ENCODE measurements at regions not wholly inside any gene's neighbourhood (a gene's known extent, or its start where the extent isn't known, plus 50 kb on each side); places are given as distances from the start of the nearest gene placed in this dataset.

DNA sequence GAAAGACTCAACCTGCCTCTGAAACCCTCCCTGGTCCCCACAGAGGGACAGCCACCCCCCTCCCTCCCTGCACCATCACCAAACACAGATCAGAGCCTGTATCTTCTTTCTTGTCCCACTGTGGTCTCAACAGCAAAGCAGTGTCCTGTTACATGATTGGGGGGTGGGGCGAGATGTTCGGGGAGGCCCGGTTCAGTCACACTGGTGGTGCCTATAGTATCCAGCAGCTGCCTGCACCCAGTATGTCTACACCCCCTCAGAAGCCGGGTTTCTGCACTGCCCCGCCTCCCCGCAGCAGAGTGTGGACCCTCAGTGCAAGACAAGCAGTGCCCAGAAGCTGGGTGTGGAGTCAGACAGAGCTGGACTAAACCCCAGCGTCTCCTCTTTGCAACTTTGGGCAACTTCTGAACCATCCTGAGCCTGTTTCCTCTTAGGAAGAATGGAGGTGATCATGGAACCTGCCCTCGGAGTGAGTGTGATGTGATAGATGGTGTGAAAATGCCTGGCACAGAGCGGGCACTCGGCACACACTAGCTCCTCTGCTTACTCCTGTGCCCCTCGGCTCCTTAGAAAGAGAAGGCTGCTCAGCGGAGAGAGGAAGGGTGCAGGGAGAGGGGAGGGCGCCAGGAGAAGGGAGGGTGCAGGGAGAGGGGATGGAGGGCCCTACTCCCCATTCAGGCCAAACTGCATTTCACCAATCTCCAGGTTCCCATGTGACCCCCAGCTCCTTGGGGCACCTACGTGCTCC, 84.0 kb upstream of the TNRC6C start:
- Histone ChIP-seq H3K27ac (ENCODE audit: low read depth in 1 of 2, low read length in 2 of 2) (no peak overlapping the region), H3K4me3 (ENCODE audit: low read length in 2 of 2) (no peak overlapping the region), H3K36me3 (ENCODE audit: control insufficient read depth in 1 of 2, insufficient read depth in 2 of 2, low read length in 1 of 2) (no peaks in the 10 kb centered on the region), H3K4me1 (ENCODE audit: control insufficient read depth in 1 of 2, insufficient read depth in 2 of 2, low read length in 2 of 2) (no peaks in the 10 kb centered on the region), H3K9me3 (ENCODE audit: control insufficient read depth, low read length) (no peaks in the 10 kb centered on the region), H3K27me3 (ENCODE audit: control insufficient read depth in 1 of 2, insufficient read depth in 2 of 2, low read length in 1 of 2) (no peaks in the 10 kb centered on the region)
- DNase-seq = peak; percentile 41 to 63
- no peak for ATAC-seq (ENCODE audit: low FRiP score)
- intact Hi-C loops (cut with DNase I) = no loop called here
- 79 to 82% methylated on average over 14 of the region's 14 CpGs for WGBS, 2 donors

DNA sequence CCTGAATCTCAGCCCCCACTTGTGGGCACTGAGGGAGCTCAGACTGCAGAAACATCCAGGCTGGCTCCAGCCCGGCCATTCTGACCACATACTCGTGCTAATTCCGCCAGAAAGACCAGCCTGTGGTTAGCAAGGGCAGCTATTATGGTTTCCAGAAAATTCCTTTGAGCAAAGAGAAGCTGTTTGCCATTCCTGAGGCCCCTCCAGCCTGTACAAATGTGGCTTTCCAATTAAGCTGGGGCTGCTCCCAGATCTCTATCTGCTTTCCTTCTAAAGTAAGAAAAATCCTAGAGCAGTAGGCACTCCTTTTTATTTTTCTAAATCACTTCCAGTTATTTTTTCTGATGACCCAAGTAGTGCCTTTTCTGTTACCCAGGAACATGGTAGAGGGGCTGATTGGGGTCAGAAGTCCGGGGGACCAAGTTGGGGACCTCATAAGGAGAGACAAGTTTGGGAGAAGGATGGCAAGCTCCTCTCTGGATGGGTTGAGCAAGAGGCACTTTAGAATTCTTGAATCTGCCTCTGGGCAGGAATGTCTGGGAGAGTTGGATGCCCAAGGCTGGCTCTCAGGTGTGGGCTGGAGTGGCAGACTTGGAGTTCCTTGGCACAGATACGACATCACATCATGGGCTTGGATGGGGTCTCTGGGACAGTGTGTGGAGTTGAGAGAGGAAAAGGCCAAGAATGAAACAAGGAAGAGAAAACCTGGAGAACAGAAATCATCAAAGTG, 83.3 kb upstream of the TNRC6C start:
- intact Hi-C loops (cut with DNase I) = no loop called here
- H3K27ac ChIP-seq (ENCODE audit: low read depth in 1 of 2, low read length in 2 of 2) = no peak overlapping the region
- WGBS, 2 donors = 37 to 41% methylated on average over 5 of the region's 5 CpGs

DNA sequence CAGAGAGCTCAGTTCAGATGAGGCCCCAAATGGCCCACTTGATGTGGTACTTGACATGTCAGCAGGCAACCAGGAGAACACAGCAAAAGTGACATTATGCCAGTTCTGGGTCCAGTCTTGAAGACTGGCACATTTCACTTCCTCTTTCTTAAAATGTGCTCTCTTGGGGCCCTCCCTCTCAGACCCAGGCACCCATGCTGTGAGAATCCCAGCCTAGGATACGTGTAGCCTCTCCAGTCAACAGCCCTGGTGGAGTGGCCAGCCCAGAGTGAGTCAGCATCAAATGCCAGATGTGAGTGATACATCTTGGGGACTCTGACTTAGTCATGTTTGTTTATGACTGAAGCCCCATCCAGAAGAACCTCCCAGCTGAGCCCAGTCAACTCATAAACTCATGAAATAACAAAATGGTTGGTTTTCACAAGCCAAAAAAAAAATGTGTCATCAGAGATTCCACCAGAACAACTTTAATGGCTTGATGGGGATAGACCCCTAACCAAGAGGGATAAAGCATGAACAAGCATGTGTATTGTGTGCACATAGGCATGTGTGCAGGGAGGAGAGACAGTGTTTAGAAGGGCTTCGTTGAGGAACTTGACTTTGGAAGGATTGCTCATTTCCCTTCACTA, 82.5 kb upstream of the TNRC6C start:
- WGBS, 2 donors = 95 to 96% methylated on average over 2 of the region's 2 CpGs
- Histone ChIP-seq H3K36me3 (ENCODE audit: control insufficient read depth in 1 of 2, insufficient read depth in 2 of 2, low read length in 1 of 2) (no peaks in the 10 kb centered on the region), H3K27ac (ENCODE audit: low read depth in 1 of 2, low read length in 2 of 2) (no peak overlapping the region), H3K4me1 (ENCODE audit: control insufficient read depth in 1 of 2, insufficient read depth in 2 of 2, low read length in 2 of 2) (no peaks in the 10 kb centered on the region), H3K27me3 (ENCODE audit: control insufficient read depth in 1 of 2, insufficient read depth in 2 of 2, low read length in 1 of 2) (no peaks in the 10 kb centered on the region), H3K9me3 (ENCODE audit: control insufficient read depth, low read length) (no peaks in the 10 kb centered on the region), H3K4me3 (ENCODE audit: low read length in 2 of 2) (no peak overlapping the region)
- ATAC-seq (ENCODE audit: low FRiP score) = no peak
- DNase-seq = no peak
- intact Hi-C loops (cut with DNase I) = no loop called here

More for the DNA sequence above, 83.3 kb upstream of the TNRC6C start:
- ATAC-seq (ENCODE audit: low FRiP score) (no peak), DNase-seq (peak in 1 of 2 donors; percentile 29)
- no peaks in the 10 kb centered on the region for H3K27me3 ChIP-seq (ENCODE audit: control insufficient read depth in 1 of 2, insufficient read depth in 2 of 2, low read length in 1 of 2)
- no peaks in the 10 kb centered on the region for H3K9me3 ChIP-seq (ENCODE audit: control insufficient read depth, low read length)
- H3K4me3 ChIP-seq (ENCODE audit: low read length in 2 of 2) = no peak overlapping the region
- no peaks in the 10 kb centered on the region for H3K4me1 ChIP-seq (ENCODE audit: control insufficient read depth in 1 of 2, insufficient read depth in 2 of 2, low read length in 2 of 2)
- H3K36me3 ChIP-seq (ENCODE audit: control insufficient read depth in 1 of 2, insufficient read depth in 2 of 2, low read length in 1 of 2) = no peaks in the 10 kb centered on the region

DNA sequence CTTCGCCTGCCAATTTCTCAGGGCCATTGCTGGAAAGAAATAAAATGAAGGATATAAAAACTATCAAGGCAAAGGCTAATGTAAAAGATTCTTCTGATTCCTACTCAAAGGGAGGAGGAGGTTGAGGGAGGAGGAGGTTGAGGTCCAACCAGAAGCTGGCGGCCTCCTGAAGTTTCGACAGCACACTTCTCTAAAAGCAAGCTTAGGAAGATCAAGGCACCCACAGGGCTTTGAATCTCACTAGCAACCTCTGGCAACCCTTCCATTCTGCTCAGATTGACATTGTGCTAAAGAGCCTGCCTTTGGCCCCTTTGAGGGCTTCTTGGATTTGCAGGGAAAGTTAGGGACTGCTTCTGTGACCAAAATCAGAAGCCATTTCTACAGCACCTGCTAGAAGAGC, 81.5 kb upstream of the TNRC6C start:
- H3K27me3 ChIP-seq (ENCODE audit: control insufficient read depth in 1 of 2, insufficient read depth in 2 of 2, low read length in 1 of 2) = no peaks in the 10 kb centered on the region
- no peaks in the 10 kb centered on the region for H3K9me3 ChIP-seq (ENCODE audit: control insufficient read depth, low read length)
- no peak overlapping the region for H3K27ac ChIP-seq (ENCODE audit: low read depth in 1 of 2, low read length in 2 of 2)
- WGBS, 2 donors = 93 to 94% methylated on average over 3 of the region's 3 CpGs
- no peaks in the 10 kb centered on the region for H3K4me1 ChIP-seq (ENCODE audit: control insufficient read depth in 1 of 2, insufficient read depth in 2 of 2, low read length in 2 of 2)
- DNase-seq (no peak), ATAC-seq (ENCODE audit: low FRiP score) (no peak)
- H3K4me3 ChIP-seq (ENCODE audit: low read length in 2 of 2) = no peak overlapping the region
- intact Hi-C loops (cut with DNase I) = no loop called here
- H3K36me3 ChIP-seq (ENCODE audit: control insufficient read depth in 1 of 2, insufficient read depth in 2 of 2, low read length in 1 of 2) = no peaks in the 10 kb centered on the region

DNA sequence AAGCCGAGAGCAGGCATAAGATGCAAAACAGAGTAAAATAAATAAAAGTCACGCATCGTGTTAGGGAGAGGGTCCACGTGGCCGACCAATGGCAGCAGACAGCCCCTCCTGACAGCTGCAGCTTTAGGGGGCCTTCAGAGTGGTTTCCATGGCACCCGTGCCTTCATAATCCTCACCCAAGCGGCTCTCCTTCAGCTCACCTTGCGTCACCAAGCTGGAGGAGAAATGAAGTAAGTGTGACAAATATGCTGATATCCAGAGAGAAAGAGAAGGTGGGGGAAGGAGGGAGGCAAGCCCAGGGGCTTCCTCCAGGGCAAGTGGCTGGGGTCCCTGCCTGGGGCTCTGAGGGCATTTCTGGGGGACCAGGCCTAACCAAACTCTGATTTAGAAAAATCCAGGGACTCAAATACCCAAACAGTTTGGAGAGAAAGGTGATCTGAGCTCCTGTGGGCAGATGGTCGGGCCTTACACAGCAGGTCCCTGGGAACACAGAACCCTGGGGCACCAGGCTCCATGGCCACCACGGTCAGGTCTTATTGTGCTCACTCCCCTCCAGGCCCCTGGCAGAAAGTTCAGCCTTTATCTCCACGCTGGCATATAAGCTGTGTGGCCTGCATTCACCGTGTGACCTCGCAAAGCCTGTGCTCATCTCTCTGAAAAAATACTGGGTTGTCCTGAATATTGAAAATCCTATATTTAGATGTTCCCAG, 80.7 kb upstream of the TNRC6C start:
- Histone ChIP-seq H3K9me3 (ENCODE audit: control insufficient read depth, low read length) (no peaks in the 10 kb centered on the region), H3K27ac (ENCODE audit: low read depth in 1 of 2, low read length in 2 of 2) (no peak overlapping the region), H3K4me1 (ENCODE audit: control insufficient read depth in 1 of 2, insufficient read depth in 2 of 2, low read length in 2 of 2) (no peaks in the 10 kb centered on the region), H3K36me3 (ENCODE audit: control insufficient read depth in 1 of 2, insufficient read depth in 2 of 2, low read length in 1 of 2) (no peaks in the 10 kb centered on the region), H3K4me3 (ENCODE audit: low read length in 2 of 2) (no peak overlapping the region), H3K27me3 (ENCODE audit: control insufficient read depth in 1 of 2, insufficient read depth in 2 of 2, low read length in 1 of 2) (no peaks in the 10 kb centered on the region)
- no peak for DNase-seq
- WGBS, 2 donors = 96 to 97% methylated on average over 13 of the region's 13 CpGs
- no peak for ATAC-seq (ENCODE audit: low FRiP score)
- intact Hi-C loops (cut with DNase I) = no loop called here

DNA sequence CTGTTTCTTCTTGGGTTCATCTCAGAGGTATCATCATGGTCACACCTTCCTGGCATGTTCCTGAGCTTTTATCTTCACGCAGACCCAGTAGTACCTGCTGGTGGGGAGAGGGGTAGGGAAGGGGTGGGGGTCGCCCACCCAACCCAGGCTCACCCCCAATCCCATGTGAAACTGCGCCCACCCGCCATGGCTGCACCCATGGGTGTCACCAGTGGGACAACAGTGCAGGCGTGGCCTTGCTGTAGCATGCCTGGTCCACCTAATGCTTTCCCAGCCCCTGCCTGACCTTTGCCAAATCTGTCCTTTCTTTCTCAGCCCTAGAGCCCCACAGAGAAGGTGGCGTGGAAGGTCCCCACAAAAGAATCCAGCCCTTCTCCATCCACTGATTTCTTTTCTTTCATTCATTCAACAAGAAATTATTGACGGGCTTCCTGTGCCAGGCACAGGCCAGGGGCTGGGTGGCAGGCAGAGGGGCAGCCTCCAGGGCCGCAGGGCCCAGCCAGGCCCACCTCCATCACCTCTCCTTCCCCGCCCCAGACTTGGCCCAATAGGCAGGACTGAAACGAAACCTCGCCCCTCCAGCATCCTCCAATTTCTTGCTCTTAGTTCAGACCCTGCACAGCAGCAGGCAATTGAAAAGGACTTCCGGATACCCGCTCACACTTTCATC, 79.1 kb upstream of the TNRC6C start:
- H3K27ac ChIP-seq (ENCODE audit: low read depth in 1 of 2, low read length in 2 of 2) = no peak overlapping the region
- DNase-seq (no peak), ATAC-seq (ENCODE audit: low FRiP score) (no peak)
- H3K36me3 ChIP-seq (ENCODE audit: control insufficient read depth in 1 of 2, insufficient read depth in 2 of 2, low read length in 1 of 2) = no peaks in the 10 kb centered on the region
- no peaks in the 10 kb centered on the region for H3K27me3 ChIP-seq (ENCODE audit: control insufficient read depth in 1 of 2, insufficient read depth in 2 of 2, low read length in 1 of 2)
- no peaks in the 10 kb centered on the region for H3K4me1 ChIP-seq (ENCODE audit: control insufficient read depth in 1 of 2, insufficient read depth in 2 of 2, low read length in 2 of 2)
- WGBS, 2 donors = 97% methylated on average over 13 of the region's 13 CpGs
- intact Hi-C loops (cut with DNase I) = no loop called here
- H3K4me3 ChIP-seq (ENCODE audit: low read length in 2 of 2) = no peak overlapping the region
- no peaks in the 10 kb centered on the region for H3K9me3 ChIP-seq (ENCODE audit: control insufficient read depth, low read length)

DNA sequence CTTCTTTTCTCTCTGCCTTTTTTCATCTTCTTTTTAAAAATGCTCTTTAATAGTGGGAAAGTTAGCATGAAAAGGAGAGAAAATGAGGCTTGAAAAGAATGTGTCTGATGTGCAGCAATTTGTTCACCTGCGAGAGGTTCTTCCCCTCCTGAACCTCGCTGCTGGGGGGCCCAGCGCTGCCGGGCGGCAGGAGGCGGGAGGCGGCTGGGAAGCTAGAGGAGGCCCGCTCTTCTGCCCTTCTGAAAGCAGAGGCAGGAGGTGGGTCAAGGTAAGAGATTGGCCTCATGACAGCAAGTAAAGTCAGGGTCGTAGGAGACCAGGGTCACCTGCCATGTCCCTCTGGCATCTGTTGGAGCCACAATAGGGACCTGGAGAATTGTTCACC, 78.6 kb upstream of the TNRC6C start:
- H3K4me1 ChIP-seq (ENCODE audit: control insufficient read depth in 1 of 2, insufficient read depth in 2 of 2, low read length in 2 of 2) = no peaks in the 10 kb centered on the region
- H3K4me3 ChIP-seq (ENCODE audit: low read length in 2 of 2) = no peak overlapping the region
- H3K9me3 ChIP-seq (ENCODE audit: control insufficient read depth, low read length) = no peaks in the 10 kb centered on the region
- 95 to 98% methylated on average over 9 of the region's 9 CpGs for WGBS, 2 donors
- no peak for ATAC-seq (ENCODE audit: low FRiP score)
- intact Hi-C loops (cut with DNase I) = no loop called here
- H3K36me3 ChIP-seq (ENCODE audit: control insufficient read depth in 1 of 2, insufficient read depth in 2 of 2, low read length in 1 of 2) = no peaks in the 10 kb centered on the region
- no peak for DNase-seq
- no peak overlapping the region for H3K27ac ChIP-seq (ENCODE audit: low read depth in 1 of 2, low read length in 2 of 2)
- no peaks in the 10 kb centered on the region for H3K27me3 ChIP-seq (ENCODE audit: control insufficient read depth in 1 of 2, insufficient read depth in 2 of 2, low read length in 1 of 2)

DNA sequence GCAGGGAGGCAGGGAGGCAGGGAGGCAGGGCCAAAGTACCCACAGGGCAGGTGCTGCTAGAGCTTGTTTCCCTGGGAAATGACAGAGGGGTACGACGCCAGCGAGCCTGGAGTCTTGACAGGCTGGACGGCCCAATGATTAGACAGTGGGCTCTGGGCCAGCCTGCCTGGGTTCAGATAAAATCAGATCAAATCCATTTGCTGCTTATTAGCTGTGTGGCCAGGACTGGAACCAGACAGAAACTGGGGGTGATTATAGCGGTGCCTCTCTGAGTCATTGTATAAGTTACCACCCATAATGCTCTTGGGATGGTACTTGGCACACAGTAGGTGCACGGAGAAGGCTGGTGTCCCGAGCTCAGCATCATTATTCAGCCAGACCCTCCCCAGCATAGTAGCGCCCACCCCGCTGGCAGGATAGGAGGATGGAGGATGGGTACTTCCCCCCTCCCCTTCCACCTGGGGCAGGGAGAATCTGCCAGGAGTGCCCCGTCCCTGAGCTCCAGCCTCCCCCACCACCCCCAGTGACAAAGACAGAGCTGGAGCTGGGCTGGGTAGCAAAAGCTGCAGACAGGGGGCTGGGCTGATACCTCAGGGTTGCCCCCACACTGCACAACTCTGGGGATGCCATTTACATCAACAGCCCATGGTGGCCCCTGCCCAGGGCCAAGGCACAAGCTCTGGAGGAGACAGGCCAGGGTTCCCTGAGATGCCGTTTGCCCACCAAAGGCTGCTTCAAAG, 77.6 kb upstream of the TNRC6C start:
- Histone ChIP-seq H3K4me3 (ENCODE audit: low read length in 2 of 2) (no peak overlapping the region), H3K36me3 (ENCODE audit: control insufficient read depth in 1 of 2, insufficient read depth in 2 of 2, low read length in 1 of 2) (no peaks in the 10 kb centered on the region), H3K27me3 (ENCODE audit: control insufficient read depth in 1 of 2, insufficient read depth in 2 of 2, low read length in 1 of 2) (no peaks in the 10 kb centered on the region), H3K4me1 (ENCODE audit: control insufficient read depth in 1 of 2, insufficient read depth in 2 of 2, low read length in 2 of 2) (no peaks in the 10 kb centered on the region), H3K27ac (ENCODE audit: low read depth in 1 of 2, low read length in 2 of 2) (no peak overlapping the region), H3K9me3 (ENCODE audit: control insufficient read depth, low read length) (no peaks in the 10 kb centered on the region)
- DNase-seq (no peak), ATAC-seq (ENCODE audit: low FRiP score) (peak; percentile 2)
- WGBS, 2 donors = 84 to 87% methylated on average over 11 of the region's 11 CpGs
- intact Hi-C loops (cut with DNase I) = no loop called here
